AG04450 (cell line): ENCODE measurements at regions not wholly inside any gene's neighbourhood (a gene's known extent, or its start where the extent isn't known, plus 50 kb on each side); places are given as distances from the start of the nearest gene placed in this dataset.
"Not testable (repeated sequence)": the region's sequence is repeated elsewhere in the genome, so short reads cannot be mapped to it uniquely, and the experiment has no call there.

Experiments used
- CTCF ChIA-PET: fragments of 300-600, 350-600 bp; formaldehyde crosslinking; extraction: SDS; loops from one replicate; lab custom pipeline; 2022; ENCODE audit warnings: antibody characterized with exemption, inconsistent platforms; lab: Charles Lee
- POLR2A ChIA-PET: fragments of 350-600 bp; formaldehyde crosslinking; extraction: SDS; loops from one replicate; lab custom pipeline; 2021; ENCODE audit warnings: antibody characterized with exemption, inconsistent platforms; lab: Yijun Ruan, JAX
- DNase-seq: peaks from one replicate; pipeline ENCODE4 v3.0.0-alpha.2; 2011; ENCODE audit warnings: low read depth, low spot score
- H3K27ac ChIP-seq: one replicate; pipeline ENCODE4 v1.5.1; 2012; ENCODE audit warnings: low read depth, low read length, control low read depth
- H3K27me3 ChIP-seq: one replicate; pipeline ENCODE4 v1.6.0; 2012; ENCODE audit warnings: low read length; ENCODE audit not compliant: control insufficient read depth, insufficient read depth
- H3K4me3 ChIP-seq: 2 replicates; pipeline ENCODE4 v1.5.1; 2011; ENCODE audit warnings: mild to moderate bottlenecking, low read depth, low read length, control low read depth
- H3K9me3 ChIP-seq: 2 replicates; pipeline ENCODE4 v1.5.1; 2012; ENCODE audit warnings: low read length; ENCODE audit not compliant: control insufficient read depth, insufficient read depth
- TF ChIP-seq, protein P1 (sequence below): IDR thresholded peaks from 2 replicates; pipeline ENCODE4 v1.5.1; 2011; ENCODE audit warnings: low read depth, low read length, control low read depth, inconsistent platforms

DNA sequence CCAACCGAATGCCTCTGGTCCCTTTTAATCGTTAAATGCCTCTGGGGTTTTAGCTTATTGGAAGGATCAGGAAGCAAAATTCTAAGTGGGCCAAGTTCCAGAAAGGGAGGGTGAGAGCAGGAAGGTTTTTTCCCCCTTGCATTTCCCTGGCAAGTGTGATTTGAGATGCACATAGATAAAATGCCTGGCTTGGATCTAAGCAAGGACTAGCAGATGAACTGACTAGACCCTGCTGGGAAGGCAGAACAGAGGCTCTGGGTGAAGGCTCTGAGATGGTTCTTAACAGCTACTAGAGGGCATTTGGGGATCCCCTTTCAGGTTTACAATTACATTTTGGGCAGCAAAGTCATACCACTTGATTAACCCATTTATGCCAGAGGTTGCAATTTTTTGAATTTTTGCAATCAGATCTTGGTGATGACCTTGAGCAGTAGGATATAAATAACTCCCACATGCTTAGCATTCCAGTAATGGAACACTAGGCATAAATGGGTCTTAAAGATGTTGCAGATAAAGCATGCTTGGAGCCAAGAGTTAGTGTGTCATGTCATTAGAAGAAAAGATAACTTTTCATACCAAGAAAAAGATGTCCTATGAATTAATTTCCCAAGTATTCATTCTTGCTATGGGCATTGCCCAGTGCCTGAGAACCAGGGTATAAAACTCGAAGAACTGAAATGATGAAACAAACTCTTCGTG is 205.9 kb downstream of the SEC23IP start:
- CTCF ChIA-PET, result no interaction called here

DNA sequence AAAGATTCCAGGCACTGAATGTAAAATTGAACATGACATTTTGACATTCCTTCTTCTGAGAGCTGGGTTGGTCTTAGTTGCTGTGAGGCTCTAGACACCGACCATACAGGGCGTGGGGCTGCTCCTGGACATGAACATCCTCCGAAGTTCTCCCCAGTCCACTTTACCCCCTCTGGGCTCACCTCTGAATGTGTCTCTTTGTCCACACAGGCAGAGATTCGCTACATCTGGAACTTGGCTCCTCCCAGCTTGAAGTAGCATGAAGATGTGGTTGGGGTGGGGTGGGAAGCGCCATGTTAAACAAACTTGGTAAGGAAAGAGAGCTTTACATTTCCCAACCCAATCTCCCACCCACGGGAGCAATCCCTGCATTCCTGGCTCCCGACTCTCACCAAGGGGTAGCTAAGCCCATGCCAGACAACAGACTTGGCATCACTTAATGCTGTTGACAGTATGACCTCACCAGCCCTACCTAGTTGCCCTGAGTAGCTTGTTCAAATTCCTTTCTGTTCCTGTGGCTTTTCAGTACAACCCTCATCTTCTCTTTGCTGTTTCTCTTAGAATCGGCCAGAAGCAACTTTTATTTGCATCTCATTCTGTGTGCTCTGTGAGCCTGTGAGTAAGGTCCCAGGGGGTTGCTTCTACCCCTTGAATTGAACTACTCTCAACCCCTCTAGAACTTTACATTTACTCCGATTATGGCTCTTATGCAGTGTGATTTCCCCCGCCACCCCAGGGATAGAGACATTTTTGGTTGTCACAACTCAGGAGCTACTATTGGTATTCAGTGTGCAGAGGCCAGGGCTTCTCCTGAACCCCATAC is 211.4 kb downstream of the SEC23IP start:
- Histone ChIP-seq H3K27ac (no peak overlapping the region), H3K9me3 (no peaks in the 10 kb centered on the region; the same call in 1 of the 2 replicates), H3K27me3 (no peaks in the 10 kb centered on the region), H3K4me3 (no peak overlapping the region)
- TF ChIP-seq, protein P1, sequence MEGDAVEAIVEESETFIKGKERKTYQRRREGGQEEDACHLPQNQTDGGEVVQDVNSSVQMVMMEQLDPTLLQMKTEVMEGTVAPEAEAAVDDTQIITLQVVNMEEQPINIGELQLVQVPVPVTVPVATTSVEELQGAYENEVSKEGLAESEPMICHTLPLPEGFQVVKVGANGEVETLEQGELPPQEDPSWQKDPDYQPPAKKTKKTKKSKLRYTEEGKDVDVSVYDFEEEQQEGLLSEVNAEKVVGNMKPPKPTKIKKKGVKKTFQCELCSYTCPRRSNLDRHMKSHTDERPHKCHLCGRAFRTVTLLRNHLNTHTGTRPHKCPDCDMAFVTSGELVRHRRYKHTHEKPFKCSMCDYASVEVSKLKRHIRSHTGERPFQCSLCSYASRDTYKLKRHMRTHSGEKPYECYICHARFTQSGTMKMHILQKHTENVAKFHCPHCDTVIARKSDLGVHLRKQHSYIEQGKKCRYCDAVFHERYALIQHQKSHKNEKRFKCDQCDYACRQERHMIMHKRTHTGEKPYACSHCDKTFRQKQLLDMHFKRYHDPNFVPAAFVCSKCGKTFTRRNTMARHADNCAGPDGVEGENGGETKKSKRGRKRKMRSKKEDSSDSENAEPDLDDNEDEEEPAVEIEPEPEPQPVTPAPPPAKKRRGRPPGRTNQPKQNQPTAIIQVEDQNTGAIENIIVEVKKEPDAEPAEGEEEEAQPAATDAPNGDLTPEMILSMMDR, result no peak
- ChIA-PET POLR2A (no interaction called here), CTCF (no interaction called here)
- DNase-seq, result no peak

More for the DNA sequence above, 205.9 kb downstream of the SEC23IP start:
- H3K4me3 ChIP-seq, result no peak overlapping the region
- H3K9me3 ChIP-seq, result no peaks in the 10 kb centered on the region; the same call in 1 of the 2 replicates
- no peak for DNase-seq
- TF ChIP-seq, protein P1, result no peak
- H3K27me3 ChIP-seq, result no peaks in the 10 kb centered on the region
- POLR2A ChIA-PET, result no interaction called here
- no peak overlapping the region for H3K27ac ChIP-seq

DNA sequence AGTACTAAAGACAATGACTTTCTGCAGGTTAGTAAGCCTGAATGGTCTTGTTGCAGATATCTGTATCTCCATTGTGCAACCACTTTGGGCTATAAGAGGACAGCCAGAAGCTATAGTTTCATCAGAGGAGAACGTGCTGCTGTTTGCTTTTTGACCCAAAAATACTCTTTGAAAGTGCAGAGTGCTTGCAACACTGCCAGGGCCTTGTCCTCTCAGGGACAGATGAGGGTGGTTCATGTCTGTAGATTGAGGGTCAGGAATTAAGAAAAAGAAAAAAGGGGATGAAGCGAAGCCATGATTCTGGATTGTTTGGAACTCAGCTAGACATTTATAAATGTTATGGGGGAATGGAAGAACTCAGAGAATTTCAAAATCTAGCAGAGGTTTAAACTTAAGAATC is 212.5 kb downstream of the SEC23IP start:
- CTCF ChIA-PET, result no interaction called here

DNA sequence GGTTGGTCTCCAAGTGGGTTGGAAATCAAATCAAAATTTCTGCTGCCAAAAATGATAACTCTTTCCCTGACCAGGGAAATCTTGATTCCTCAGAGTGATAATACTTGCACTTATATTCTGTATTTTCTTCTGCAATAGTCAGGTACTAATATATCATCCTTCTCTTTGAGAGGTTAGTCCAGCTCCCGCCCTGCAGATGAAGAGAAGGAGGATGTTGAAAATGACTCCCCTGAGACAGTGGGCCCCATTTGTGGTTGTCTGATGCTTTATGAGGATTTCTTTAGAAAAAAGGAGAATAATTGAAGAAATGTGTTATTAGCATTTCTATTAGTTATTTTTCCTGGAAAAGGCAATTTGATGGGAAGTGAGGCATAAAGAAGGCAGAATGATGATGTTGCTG is 213.0 kb downstream of the SEC23IP start:
- TF ChIP-seq, protein P1, result no peak
- POLR2A ChIA-PET, result no interaction called here
- no peak for DNase-seq
- CTCF ChIA-PET, result no interaction called here
- no peaks in the 10 kb centered on the region for H3K27me3 ChIP-seq
- no peaks in the 10 kb centered on the region; the same call in 1 of the 2 replicates for H3K9me3 ChIP-seq
- no peak overlapping the region for H3K27ac ChIP-seq
- H3K4me3 ChIP-seq, result no peak overlapping the region

More for the DNA sequence above, 212.5 kb downstream of the SEC23IP start:
- no peak overlapping the region for H3K4me3 ChIP-seq
- H3K27ac ChIP-seq, result no peak overlapping the region
- DNase-seq, result no peak
- POLR2A ChIA-PET, result no interaction called here
- no peaks in the 10 kb centered on the region for H3K27me3 ChIP-seq
- TF ChIP-seq, protein P1, result no peak
- no peaks in the 10 kb centered on the region; the same call in 1 of the 2 replicates for H3K9me3 ChIP-seq

DNA sequence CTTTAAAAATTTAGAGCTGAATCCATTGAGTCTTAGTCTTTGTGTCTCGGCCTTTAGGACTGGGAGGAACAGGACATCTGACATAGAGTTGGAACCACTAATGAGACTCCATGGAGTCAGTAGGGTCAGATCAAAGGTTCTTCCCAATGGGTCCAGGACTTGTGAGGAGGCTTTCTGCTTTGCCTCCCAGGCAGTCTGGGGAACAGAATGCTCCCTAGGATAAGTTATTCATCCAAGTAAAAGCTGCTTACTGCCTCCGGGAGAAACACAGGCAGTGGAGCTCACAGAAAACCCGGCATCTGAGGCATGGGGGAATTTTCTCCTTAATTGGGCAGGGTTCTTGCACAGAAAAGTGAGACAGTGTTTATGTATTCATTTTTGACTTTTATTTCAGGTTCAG is 216.4 kb downstream of the SEC23IP start:
- no peaks in the 10 kb centered on the region for H3K9me3 ChIP-seq
- DNase-seq, result no peak
- no peak overlapping the region for H3K4me3 ChIP-seq
- TF ChIP-seq, protein P1, result no peak
- H3K27me3 ChIP-seq, result no peaks in the 10 kb centered on the region
- H3K27ac ChIP-seq, result no peak overlapping the region
- CTCF ChIA-PET, result no interaction called here
- POLR2A ChIA-PET, result no interaction called here

DNA sequence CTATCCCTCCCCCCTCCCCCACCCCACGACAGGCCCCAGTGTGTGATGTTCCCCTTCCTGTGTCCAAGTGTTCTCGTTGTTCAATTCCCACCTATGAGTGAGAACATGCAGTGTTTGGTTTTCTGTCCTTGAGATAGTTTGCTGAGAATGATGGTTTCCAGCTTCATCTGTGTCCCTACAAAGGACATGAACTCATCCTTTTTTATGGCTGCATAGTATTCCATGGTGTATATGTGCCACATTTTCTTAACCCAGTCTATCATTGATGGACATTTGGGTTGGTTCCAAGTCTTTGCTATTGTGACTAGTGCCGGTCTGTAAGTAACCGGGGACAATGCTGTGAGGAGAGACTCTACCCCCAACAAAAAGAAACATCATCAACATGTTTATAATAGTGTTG is 217.2 kb downstream of the SEC23IP start:
- DNase-seq, CTCF ChIA-PET, H3K9me3 ChIP-seq, H3K4me3 ChIP-seq, H3K27ac ChIP-seq, POLR2A ChIA-PET, H3K27me3 ChIP-seq: not testable (repeated sequence)
